Central memory CD4-positive, alpha-beta T cell (primary cell): ENCODE measurements at regions not wholly inside any gene's neighbourhood (a gene's known extent, or its start where the extent isn't known, plus 50 kb on each side); places are given as distances from the start of the nearest gene placed in this dataset.
A peak's percentile ranks its signal among the peaks of the same experiment; 100 is the strongest.

Experiments used
- DNase-seq: peaks from one replicate; pipeline ENCODE4 v3.0.0; 2022

DNA sequence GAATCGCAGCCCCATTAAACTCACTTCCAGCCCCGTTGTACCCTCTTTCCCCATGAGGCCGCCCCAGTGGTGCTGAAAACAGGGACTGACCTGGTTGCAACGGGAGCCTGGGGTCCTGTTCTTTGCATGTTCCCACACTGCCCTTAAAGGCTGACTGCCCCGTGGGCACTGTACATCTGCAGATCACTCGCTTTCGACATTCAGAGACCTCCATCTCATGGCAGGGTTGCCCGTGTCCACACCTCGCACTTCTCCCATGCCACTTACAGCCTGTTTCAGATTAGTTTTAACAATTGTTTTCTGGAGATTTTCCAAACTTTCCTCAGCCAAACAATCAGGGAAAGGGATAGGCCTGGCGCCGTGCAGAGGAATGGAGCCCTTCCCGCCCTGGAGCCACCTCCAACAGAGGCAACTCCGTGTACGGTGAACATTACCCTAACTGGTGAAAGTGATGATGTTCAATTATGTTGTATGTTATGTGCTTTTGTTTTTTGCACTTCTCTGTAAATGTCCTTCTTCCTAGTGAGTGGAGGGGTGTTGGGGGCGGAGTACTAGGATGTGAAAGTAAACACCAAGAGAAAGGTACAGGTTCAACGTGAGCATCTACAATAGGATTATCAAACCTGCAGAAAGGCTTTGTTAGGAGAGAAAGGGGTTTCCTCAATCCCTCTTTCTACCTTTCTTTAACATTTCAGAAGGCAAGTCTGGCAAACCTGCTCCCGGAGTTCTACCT, 262.8 kb downstream of the FOXO1 start:
- no peak for DNase-seq

DNA sequence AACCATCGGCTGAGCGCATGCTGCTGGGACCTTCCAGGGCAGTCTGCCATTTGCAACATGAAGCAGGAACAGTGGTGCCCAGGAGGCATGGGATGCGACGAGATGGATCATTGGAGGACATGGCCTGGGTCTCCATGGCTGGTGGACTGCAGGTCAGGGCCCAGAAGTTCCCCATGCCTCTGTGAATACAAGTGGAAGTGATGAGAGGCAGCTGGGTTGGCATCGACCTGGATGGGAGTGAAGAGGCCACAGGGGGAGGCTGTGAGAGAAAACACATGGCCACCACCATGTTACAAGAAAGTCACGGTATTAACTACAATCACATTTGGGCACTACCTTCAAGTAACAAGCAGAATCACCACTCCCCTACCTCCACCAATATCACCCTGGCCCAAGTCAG, 262.0 kb downstream of the FOXO1 start:
- DNase-seq: no peak

DNA sequence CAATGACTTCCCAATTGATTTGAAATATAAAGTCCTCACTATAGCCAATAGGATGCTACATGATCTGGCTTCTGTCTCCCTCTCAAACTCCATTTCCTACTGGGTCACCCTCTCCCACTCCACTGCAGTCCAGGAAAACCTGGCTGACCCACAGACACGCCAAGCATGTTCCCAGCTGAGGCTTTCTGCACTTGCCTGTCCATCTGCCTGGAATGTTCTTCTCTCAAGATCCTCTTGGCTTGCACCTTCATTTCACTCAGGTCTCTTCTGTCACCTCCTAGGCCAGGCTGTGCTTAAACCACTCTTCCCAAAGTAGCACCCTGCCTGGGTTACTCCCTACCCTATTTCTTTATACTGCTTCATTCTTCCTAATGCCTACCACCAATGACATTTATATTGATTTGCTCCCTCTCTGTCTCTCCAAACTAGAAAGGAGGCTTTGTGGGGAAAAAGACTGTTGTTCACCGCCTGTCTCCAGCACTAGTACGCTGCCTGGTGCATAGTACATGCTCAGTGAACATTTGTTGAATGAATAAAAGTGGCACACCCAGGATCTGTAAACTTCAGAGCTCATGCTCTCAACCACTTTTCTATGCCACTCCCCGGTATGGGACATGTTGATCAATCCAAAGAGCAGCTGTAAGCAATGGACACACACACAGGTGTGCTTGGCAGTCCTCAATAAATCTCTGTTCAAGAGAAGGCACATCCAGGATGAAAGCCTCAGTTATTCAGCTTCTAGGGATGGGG, 261.3 kb downstream of the FOXO1 start:
- DNase-seq: no peak

DNA sequence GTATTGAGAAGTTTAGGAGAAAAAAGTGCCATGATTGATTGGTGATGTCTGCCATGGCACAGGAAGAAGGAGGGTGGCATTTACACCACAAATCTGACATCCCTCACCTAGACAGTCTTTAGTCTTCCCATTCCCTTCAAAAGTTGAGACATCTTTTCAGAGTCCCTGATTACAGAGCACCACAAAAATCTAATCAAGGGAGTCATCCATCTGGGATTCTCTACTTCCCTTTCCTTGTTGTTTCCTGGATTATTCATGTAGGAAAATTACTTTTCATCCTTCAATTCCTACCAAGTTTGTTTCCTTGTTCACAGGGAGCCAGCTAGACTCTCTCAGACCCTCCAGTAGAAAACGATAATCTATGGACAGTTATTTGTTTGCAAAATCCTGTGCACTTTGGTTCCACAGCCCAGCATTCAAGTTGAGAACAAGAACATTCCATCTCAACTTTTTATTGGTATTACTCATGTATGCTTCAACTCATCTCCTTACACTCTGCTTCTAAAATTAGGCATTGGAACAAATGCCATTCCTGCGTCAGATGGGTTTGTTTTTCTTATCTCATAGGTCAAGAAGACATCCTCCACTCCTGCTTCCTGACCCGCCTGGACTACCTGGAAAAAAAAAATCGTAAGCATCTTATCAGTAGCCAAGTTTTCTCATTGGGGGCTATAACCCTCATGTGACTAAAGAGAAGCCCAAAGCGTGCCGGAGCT, 259.9 kb downstream of the FOXO1 start:
- no peak for DNase-seq

DNA sequence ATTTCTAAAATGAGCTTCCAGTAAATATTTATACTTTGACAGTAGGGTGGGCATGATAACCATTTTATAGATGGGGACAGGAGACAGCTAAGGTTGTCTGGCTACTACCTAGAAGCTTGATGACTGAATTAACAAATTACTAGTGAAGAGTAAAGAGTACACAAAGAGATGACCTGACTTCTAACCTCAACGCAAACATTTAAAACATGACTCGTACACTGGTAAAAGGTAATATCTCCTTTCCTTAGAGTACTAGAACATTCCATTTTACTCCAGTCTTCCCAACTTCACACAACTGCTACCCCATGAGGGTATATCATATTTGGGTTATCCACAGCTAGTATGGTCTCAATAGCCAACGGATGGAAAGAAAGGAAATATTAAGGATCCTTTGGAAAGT, 258.9 kb downstream of the FOXO1 start:
- DNase-seq: no peak

DNA sequence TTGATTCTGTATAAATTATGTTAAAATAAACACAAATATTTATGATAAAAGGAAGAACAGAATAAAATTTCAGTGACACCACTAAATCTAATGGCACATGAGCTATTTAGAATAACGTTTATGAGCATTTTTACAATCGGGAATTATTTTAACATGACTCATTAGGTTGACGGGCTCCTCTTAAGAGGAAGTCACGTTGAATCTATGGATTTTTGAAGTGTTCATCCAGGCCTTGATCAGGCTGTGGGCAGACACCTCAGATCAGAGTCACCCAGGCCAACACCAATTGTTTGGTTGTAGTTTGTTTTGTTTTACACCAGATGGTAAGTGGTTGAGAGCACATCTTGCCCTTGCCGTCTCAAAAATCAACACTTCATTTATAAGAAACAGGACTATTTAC, 257.8 kb downstream of the FOXO1 start:
- no peak for DNase-seq

DNA sequence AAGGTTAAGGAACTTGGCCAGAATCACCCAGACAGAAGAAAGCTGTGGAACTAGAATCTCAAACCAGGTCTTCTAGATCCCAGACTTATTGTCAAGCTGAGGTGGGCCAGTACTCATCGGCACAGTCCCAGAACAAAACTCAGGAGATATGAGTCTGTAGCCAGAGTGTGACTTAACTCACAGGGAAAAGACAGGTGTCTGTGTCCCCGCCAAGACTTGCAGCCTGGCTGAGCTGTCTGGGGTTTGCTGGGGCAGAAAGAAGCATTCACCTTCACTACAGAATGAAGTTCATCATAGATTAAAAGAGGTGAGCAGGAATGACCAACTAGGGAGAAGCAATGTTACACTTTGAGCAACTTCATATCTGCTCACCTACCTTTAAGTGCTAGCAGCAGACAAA, 257.2 kb downstream of the FOXO1 start:
- no peak for DNase-seq

DNA sequence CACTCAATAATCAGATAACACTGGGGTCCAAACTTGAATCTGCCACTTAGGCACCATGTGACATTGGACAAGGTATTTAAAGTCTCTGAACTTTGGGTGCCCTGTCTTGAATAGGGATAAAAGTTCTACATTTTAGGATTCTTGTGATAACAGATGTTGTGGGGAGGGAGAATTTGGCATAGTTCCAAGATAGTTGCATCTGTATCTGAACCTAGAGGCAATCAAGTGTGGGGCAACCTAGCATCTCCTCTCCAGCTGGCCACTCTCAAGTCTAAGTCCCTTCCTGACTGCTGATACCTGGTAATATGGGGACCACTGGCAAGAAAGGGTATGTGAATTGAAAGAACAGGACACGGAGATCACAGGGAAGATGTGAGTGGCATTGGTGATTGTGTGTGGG, 256.1 kb downstream of the FOXO1 start:
- DNase-seq: no peak

DNA sequence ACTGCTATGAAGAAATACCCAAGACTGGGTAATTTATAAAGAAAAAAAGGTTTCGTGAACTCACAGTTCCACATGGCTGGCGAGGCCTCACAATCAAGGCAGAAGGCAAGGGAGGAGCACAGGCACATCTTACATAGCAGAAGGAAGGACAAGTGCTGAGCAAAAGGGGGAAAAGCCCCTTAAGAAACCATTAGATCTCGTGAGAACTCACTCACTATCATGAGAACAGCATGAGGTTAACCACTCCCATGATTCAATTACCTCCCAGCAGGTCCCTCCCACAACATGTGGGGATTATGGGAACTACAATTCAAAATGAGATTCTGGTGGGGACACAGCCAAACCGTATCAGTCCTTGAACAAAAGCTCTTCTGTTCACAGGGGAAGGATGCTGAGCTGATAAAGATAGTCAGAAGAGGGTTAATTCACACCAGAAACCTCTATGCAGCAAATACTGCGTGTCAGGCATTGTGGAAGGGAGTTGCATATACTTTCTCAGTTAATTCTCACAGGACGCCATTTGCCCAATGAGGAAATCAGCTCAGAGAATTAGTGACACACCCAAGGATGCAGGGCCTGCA, 246.2 kb downstream of the FOXO1 start:
- DNase-seq: no peak

DNA sequence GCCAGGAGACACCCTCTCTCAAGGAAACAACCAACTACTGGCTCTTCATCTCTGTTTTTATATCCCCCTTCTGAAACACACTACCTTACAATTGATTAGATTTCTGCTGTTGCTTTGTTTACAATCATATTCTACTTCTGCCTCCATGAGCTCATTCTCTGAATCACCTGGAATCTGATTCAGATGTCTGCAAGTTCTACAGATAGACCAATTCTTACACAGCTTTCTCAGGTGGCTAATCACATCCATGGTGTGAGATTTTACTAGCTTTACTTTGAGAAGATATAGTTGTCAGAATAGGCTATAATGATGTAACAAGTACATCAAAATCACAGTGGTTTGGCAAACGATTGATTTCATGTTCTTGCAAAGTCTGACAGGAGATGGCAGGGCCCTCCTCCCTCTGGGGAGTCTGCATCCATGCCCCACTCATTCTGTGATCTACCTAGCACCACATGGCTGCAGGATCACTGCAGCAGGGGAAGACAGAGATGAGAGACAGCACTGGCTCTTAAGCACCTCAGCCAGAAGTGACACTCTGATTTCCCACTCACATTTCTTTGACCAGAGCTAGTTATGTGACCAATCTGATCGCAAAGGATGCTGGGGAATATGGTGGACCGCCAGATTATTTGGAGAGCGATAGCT, 243.7 kb downstream of the FOXO1 start:
- no peak for DNase-seq

DNA sequence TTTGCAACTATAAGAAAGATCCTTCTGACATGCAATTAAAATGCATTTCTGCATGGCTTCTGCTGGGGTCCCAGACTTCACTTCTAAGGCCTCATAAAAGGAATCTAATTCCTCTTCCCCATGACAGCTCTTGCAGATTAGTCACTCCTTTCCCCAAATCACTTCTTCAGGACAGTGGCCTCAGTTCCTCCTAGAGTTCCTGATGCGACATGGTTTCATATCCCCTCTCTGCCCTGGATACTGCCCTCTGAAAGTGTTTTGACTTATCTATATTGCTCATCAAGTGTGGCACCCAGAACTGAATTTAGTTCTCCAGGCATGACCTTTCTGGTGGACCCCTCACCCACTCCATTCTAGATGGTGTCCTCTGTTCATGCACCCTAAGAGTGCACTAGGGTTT, 238.1 kb downstream of the FOXO1 start:
- no peak for DNase-seq

DNA sequence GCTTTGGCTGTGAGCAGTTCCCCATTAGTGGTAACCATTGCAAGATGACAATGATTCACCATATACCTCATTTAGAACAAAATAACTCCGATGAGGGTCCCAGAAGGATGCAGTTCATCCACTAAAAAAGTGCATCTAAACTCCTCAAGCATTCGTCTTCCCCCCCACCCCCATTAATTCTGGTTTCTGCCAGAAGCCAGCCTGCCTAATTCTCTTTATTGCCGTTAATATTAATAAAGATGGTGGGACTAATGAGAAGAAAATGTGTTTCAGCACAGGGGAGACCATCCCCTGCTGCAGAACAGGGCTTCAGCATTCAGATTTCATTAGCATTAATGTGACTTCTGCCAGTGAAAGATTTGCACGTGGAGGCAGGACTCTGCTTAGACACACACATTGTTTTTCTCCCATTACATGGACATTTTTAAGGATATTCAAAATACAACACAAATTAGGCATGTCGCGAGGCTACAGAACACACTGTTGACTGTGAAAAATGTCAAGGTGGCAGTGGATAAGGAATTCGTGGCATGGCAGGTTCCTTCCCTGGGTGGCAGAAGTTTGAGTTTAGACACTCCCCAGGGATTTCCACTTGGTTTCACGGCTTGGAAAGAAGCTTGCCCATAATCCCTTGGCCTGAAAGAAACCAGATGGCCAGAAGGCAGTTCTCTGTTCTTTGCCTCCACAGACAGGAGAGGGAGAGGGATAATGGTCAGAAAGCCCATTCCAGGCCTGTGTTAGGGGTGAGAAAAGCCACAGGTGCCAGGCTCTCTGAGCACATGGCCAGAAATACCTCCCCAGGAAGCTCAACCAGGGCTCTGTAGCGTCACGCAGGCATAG, 236.5 kb downstream of the FOXO1 start:
- no peak for DNase-seq

DNA sequence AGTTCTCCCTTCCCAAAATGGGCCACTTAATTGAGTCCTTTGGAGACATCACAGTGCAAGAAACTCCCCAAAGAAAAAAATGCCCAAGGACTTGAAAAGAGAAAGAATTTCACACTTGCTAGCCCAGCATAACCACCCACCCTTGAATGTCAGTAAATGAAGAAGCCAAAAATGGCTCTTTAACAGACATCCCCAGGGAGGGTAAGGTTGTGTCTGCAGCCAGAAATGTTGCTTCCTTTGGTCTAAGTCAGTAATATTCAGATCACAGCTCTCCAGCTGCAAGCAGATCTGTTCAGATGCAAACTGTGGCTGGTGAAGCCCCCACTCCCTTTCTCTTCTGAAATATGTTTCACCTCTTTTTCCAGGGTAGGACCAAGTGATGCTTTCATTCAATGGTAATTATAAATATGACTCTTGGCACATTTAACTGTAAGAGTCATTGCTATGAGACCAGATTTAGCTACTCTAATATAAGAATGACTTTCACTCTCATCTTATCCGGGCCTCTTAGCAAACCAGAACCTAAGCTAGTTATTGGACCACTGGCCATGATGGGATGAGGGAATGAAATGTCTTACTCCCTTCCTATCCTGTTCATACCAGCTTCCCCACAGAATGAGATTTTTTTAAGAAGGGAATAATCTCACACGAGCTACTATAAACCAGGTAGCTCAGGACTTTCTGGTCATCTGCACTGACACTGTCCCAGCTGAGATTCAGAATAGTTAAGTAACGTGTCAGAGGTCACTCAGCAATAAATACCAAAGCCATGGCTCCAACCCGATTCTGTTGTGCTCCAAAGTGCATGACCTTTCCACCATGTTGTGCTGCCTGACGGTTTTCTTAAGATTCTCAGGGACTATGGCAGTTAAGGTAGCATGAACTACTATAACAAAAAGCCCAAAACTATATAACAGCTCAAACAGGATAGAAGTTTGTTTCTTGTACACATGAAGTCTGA, 234.1 kb downstream of the FOXO1 start:
- DNase-seq: no peak

DNA sequence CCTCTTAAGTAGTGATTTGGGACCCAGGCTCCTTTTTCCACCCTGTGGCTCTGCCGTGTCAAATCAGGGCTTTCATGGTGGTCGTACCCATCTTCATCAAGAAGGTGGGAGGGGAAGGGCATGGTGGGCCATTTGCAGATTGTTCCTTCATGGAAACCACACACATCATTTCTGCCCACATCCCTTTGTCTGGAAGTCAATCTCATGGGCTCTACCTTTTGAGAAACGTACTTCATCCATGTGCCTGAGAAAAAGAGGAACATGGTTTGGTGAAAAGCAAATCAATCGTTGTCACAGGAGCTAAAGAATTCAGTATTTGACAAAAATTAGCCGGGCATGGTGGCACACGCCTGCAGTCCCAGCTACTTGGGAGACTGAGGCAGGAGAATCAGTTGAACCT, 233.4 kb downstream of the FOXO1 start:
- no peak for DNase-seq

DNA sequence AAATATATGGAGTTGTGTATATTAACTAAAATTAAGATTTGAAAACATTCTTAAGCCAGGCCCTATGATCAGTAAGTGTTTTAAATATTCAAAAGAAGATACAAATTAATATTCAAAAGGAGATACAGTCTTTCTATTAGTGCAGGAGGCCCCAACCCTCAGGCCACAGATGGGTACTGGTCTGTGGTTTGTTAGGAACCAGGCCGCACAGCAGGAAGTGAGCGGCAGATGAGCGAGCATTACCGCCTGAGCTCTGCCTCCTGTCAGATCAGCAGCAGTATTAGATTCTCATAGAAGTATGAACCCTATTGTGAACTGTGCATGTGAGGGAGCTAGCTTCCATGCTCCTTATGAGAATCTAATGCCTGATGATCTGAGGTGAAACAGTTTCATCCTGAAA, 232.9 kb downstream of the FOXO1 start:
- DNase-seq: peak; percentile 42

DNA sequence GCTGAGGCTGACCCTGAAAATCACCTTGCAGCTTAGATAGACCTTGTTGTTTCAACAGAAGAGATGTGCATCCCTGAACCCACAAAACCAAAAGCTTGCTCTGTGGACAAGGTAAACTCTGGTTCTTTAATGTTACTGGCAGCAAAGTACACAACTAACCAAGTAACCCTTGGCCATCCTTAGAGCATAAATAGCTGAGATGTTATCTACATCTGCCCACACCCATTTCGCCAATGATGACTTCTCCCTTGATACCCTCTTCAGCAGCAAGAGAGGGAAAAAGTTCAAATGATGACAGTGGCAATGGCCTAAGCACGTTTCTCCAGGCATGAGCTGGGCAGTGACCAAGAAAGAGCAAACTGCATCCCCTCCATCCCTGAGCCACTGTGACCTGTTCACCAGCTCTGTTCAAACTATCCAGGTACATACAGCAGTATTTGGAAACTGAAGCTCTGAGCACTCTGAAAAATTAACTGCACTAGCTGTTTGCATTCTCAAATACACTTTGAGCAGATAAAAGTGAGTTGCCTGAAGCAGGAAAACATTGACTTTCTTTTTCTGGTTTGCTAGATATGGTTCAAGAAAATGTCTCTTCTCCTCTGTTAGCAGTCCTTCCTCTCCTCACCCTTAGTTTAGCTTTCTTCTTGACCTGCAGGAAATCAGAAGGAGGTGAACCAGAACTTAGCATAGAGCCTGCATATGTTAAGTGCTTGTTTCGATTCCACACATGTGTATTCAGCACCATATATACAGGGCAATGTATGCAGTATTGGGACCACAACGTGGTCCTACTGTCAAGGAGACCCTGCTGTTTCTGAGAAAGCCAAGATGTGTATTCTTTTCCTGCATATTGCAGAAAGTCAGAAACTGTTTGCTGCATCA, 231.7 kb downstream of the FOXO1 start:
- no peak for DNase-seq

DNA sequence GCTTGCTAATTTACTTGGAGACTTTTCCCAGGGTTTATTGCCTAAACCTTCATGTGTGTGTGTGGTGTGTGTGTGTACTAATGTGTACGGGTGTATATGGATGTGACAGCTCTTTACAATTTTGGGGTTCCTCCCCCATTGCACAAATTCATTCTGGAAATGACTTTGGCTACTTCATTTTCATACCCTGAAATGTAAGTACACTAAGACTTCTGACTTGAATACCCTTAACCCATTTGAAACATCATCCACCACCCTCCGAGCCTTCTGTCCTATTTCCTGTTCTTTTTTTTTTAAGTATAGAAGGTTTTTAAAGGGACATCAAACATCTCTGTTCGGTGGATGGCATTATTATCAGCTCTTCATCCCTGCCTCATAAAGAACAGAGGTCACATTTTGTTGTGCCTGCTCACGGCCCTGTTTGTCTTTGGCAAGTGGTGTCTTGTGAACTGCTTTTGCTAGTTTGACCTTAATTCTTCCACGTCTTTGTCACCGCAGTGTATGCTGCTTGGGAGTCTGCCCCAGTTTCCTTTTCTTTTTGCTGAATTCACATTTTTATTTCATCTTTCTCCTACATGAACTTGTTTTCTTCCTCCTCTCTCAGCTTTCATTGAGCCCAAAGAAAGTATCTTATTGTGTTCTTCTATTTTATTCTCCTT, 228.3 kb downstream of the FOXO1 start:
- DNase-seq: peak; percentile 24

DNA sequence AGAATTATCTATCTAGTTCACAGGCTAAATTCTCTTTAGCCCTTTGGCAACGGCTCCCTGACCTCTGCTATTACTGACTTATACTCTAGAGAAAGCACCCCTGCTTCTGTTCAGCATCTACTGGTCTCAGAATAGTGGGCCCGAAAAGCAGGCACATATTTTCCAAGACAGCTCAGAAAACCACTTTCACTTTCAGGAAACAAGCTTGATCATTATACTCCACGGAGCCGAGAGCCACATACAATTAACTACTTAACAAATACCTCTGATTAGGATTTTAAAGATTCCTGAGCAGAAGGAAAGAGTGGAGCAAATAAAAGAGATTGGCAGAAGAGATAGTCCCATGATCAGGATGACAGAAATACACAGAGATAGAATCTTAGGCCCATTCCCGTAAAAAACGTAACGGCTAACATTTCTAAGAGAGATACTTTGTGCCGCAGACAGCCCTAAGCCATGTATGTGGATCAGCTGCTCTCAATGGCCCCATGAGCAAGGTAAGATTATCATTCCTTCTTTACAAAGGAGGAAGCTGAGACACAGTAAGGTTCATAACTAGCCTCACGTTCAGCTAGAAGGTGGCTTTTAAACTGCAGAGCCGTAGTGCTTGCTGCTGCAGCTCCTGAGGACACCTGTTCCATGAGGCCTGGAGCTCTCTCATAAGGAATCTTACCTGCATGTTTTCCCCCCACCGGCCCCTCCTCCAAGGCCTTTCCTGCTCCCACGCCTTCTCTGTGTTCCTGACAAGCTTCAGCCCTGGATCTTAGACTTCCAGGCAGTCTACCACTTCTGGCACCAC, 227.2 kb downstream of the FOXO1 start:
- DNase-seq: no peak
